Stimulated activated CD4-positive, alpha-beta T cell treated with anti-CD3 and anti-CD28 coated beads, TNF-alpha, amount 100 ng/mL, for 4 hours (primary cell): ENCODE measurements at regions not wholly inside any gene's neighbourhood (a gene's known extent, or its start where the extent isn't known, plus 50 kb on each side); places are given as distances from the start of the nearest gene placed in this dataset.
"Not testable (repeated sequence)": the region's sequence is repeated elsewhere in the genome, so short reads cannot be mapped to it uniquely, and the experiment has no call there.

ENCODE experiments used
- DNase-seq, 3 experiments: peaks; one replicate each; pipeline ENCODE4 v3.0.0-alpha.2; 2020; ENCODE audit warnings: low read depth in 3 of 3

DNA sequence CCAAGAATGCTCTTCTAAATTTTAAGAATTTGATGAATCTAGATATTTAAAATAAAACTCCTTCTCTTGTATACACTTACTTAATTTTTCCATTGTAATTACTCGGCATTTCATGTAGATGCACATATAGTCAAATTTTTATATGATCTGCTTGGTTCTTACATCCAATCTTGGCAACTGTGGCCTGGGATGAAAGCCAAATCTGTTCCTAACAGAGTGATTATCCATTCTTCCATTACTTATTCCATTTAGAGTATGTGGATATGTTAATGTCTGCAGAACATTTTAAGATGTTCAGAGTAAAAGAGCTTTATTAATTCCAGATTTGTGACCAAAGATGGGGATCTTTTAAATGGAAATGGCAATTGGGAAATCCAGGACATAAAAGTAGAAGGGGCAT lies 144.1 kb upstream of the PDE7B start:
- no peak for DNase-seq

DNA sequence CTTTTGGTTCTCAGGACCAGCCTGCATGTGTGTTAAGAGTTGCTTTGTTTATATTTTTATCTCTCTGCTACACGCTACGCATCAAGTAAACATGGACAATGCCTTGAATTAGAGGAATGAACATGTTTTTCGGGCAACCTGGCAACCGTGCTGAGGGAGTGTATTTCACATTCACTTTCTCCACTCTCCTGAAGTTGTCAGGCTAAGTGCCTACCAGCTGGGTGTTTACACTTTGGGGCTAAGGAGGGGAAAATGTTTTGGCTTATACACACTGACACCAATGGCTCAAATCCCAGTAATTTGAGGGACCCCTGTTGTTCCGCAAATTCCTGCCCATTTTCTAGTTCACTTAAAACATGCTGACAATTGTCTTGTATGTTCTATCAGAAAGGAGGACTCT lies 141.5 kb upstream of the PDE7B start:
- DNase-seq, result no peak

GRCh38 chr6:135722190-135722589 lies 129.3 kb upstream of the PDE7B start:
- DNase-seq, result no peak

DNA sequence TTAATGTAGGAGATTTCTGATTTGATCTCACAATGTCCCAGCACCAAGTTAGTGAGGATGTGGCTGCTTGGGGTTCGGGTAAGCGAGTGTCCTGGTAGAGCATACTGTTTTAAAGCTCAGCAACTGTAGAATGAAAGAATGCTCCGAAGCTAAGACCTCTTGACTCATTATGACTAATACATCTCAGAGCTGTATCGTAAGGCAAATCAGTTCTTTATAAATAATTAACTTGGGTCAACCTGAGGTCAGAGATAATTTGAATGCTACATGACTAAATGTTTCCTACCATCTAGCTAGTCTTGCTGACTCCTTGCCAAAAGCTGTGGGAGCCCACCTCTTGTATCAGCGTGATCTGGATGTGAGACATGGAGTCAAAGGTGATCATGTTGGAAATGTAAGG lies 128.8 kb upstream of the PDE7B start:
- DNase-seq, result peak in 1 of 3 experiments; percentile 3

GRCh38 chr6:135728589-135728988 lies 122.9 kb upstream of the PDE7B start:
- DNase-seq, result no peak

- no peak for DNase-seq
These were observed 120.4 kb upstream of the PDE7B start for GRCh38 chr6:135731116-135731515.

- not testable (repeated sequence) for DNase-seq
These were observed 115.2 kb upstream of the PDE7B start for GRCh38 chr6:135736351-135736750.

- DNase-seq, result no peak
These were observed 112.9 kb upstream of the PDE7B start for GRCh38 chr6:135738636-135739035.

GRCh38 chr6:135739288-135739687 lies 112.2 kb upstream of the PDE7B start:
- DNase-seq, result no peak

DNA sequence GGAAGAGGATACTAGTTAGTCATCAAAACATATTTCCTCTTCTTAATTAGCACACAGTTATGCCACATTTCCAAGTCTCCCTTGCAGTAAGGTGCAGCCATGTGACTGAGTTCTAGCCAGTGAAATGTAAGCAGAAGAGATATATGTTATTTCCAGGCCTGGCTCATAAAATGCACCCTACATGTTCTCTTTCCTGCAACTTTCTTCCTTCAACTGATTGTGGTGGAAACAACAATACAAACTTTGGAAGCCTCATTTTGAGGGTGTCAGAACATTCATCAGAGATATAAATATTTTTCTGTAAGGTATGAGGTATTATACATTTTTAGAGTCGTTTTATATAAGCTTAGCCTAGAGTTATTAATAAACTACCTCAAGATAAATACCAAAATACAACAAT lies 110.9 kb upstream of the PDE7B start:
- DNase-seq, result no peak

DNA sequence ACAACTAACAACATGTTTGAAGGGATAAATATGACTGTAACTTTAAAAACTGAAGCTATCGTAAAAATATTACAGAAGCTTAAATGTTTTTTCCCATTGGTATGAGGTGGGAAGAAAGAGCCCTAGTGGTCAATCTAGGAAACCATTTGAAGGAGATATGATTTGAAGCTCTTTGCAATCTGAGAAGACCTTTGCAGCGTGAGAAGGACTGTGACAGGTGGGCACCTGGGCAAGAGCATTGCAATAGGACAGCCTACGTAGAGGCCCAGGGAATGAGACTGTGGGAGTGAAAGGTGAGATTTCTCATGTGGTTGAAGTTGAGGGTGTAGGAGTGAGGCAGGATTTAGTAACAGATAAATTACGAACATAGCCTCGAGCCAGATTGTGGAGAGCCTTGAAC lies 108.0 kb upstream of the PDE7B start:
- no peak for DNase-seq

DNA sequence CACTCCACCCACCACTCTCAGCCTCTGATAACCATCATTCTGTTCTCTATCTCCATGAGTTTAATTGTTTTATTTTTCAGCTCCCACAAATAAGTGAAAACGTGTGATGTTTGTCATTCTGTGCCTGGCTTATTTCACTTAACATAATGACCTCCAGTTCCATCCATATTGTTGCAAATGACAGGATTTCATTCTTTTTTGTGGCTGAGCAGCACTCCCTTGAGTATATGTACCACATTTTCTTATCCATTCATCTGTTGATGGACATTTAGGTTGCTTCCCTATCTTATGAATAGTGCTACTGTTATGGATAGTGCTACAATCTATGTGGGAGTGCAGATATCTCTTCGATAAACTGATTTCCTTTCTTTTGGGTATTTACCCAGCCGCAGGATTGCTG lies 103.3 kb upstream of the PDE7B start:
- no peak for DNase-seq

DNA sequence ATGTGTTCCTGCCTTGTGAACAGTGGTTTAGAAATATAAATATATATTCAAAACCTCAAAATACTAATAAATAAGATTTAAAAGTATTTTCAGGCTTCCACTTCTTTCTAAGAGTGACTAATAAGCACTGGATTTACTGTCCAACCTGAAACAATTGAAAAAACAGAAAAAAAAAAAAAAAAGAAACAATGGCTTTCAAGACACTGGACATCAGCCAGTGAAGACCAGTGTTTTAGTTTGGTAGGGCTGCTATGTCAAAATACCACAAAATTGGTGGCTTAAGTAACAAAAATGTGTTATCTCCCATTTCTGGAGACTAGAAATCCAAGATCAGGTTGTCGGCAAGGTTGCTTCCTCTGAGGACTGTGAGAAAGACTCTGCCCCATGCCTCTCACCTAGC lies 101.4 kb upstream of the PDE7B start:
- DNase-seq, result no peak

DNA sequence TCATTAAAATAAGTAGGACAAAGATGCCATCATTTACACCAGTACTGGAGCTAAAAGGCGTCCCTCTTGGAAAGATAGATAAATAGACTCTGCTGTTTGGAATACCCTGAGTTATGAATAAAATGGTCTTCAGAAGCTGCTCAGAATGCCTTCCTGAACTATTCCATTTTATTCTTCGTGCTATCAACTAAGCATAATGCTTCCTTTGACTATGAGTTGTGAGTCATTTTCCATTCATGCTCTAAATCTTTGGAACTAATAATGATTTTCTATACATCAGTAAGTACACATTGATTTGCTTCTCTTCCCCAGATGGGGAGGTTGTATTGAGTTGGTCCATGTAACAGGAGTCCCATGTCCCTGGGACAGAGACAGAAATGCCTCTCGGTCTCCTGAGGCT lies 98.3 kb upstream of the PDE7B start:
- DNase-seq, result no peak

GRCh38 chr6:135759831-135760230 lies 91.7 kb upstream of the PDE7B start:
- no peak for DNase-seq

DNA sequence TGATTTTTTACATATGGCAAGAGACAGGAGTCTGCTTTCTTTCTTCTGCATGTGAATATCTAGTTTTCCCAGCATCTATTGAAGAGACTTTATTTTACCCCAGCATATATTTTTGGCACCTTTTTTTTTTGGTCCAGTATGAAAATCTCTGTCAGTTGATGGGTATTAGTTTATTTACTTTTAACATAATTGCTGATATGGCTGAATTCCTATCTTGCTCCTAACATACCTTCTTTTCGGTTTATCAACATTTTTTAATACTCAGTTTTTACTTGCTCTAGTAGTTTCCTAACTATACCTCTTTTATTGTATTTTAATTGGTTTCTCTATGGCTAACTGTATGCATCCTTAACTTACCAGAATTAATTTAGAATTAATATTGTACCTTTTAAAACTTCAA lies 77.5 kb upstream of the PDE7B start:
- DNase-seq, result no peak

- no peak for DNase-seq
These were observed 72.3 kb upstream of the PDE7B start for GRCh38 chr6:135779213-135779612.

GRCh38 chr6:135780326-135780725 lies 71.2 kb upstream of the PDE7B start:
- DNase-seq, result no peak

DNA sequence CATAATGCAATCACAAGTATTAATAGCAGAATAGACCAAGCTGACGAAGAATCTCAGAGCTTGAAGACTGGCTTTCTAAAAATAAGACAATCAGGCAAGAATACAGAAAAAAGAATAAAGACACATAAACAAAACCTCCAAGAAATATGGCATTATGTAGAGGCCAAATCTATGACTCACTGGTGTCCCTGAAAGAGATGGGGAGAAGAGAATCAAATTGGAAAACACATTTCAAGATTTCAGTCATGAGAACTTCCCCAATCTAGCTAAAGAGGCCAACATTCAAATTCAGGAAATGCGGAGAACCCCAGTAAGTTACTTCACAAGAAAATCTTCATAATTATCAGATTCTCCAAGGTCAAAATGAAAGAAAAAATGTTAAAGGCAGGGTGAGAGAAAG lies 69.0 kb upstream of the PDE7B start:
- DNase-seq, result no peak

DNA sequence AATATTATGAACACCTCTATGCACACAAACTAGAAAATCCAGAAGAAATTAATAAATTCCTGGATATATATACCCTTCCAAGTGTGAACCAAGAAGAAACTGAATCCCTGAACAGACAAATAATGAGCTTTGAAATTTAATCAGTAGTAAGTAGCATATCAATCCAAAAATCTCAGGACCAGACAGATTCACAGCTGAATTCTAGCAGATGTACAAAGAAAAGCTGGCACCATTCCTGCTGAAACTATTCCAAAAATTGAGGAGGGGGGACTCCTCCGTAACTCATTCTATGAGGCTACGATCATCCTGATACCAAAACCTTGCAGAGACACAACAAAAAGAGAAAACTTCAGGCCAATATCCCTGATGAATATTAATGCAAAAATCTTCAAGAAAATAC lies 67.0 kb upstream of the PDE7B start:
- no peak for DNase-seq

GRCh38 chr6:135789375-135790050 lies 62.0 kb upstream of the PDE7B start:
- DNase-seq, result no peak

DNA sequence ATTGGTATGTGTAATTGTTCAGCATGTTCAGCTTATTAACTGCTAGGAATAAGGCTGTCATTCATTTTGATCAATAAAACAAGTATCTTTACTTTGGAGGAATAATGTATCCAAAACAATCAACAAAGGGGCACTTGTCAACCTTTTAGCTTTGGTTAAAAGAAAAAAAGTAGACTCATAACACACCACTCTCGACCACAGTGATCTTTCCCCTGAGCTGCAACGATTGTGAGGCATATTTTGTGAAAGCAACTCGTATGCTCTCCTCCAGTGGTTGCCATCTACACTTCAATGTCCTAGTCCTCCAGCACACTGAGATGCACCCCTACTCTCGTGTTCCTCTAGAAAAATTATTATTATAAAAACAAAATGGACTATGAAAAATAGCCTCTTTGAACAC lies 60.1 kb upstream of the PDE7B start:
- no peak for DNase-seq

DNA sequence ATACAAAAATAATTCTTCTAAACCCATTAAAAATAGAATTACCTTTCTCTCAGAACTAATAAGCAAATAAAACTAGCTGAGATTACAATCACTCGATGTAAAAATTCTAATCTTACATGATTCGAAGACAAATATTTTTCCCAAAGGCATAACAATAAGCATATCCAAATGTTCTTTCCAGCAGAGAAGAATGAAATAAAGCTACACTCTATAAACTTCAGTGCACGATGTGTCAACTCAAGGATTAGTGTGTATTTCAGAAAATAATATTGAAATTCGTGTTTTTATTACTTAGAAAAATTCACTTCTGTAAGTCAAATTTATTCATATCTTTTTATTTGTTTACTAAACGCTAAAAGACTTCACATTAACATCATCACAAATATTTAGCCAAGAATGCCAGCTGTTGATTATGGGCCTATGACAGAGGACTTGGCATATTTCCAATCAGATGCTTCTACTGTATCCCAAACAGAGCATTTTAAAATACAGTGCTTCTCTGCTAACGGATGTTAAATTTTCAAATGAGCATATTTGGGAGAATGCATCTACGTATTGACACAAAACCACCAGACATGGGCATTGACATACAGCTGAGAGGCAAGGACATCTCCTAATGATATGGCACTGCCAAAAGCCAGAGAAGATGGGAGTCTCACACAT lies 54.7 kb upstream of the PDE7B start:
- DNase-seq, result no peak

GRCh38 chr6:135797361-135797760 lies 54.1 kb upstream of the PDE7B start:
- no peak for DNase-seq
